ENCODE measurements at regions not wholly inside any gene's neighbourhood (a gene's known extent, or its start where the extent isn't known, plus 50 kb on each side); places are given as distances from the start of the nearest gene placed in this dataset.
"Not testable (repeated sequence)": the region's sequence is repeated elsewhere in the genome, so short reads cannot be mapped to it uniquely, and the experiment has no call there.

- H3K9me3 Mint-ChIP-seq (ENCODE audit: low read depth), result peaks cover 18% of the 10 kb centered on the region
- CTCF ChIA-PET, result no interaction called here
Measured at GRCh38 chr21:41576013-41576615, 68.2 kb upstream of the TMPRSS2 start.

DNA sequence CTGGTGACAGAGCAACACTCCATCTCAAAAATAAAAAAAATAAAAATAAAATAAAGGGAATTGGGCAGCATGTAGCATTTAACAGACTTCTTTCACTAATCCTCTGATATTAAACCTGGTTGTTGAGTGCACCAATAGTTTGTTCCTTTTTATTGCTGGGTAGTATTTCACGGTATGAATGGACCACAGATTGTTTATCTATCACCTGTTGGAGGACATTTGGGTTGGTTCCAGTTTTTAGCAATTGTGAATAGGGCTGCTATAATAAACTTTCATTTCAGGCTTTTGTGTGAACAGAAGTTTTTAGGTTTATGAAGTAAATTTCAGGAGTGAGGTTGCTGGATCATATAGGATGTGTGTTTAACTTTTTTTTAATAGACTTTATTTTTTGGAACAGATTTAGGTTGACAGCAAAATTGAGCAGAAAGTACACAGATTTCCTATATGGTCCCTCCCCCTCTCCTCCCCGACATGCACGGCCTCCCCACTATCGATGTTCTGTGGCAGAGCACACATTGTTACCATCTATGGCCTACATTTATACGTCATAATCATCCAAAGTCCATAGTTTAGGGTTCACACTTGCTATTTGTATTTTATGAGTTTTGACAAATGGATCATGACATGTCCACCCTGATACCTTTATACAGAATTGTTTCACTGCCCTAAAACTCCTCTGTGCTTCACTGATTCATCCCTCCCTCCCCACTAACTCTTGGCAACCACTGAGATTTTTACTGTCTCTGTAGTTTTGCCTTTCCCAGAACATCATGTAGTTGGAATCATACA is 66.1 kb upstream of the TMPRSS2 start:
- Mint-ChIP-seq H3K27me3 (peaks cover 8% of the 10 kb centered on the region), H3K4me1 (no peaks in the 10 kb centered on the region), H3K9me3 (ENCODE audit: low read depth) (peaks cover 23% of the 10 kb centered on the region), H3K27ac (no peak overlapping the region), H3K36me3 (ENCODE audit: low read depth) (no peaks in the 10 kb centered on the region), H3K4me3 (no peak overlapping the region)
- DNase-seq (no peak), ATAC-seq (no peak)
- ChIA-PET CTCF (no interaction called here), POLR2A (no interaction called here)
- intact Hi-C loops (cut with DNase I, micrococcal nuclease), result no loop called here

More at GRCh38 chr21:41576013-41576615, 68.2 kb upstream of the TMPRSS2 start:
- intact Hi-C loops (cut with DNase I, micrococcal nuclease), result no loop called here
- ATAC-seq, result no peak
- POLR2A ChIA-PET, result no interaction called here
- Mint-ChIP-seq H3K4me1 (no peaks in the 10 kb centered on the region), H3K27ac (no peak overlapping the region), H3K27me3 (peaks cover 9% of the 10 kb centered on the region), H3K4me3 (no peak overlapping the region), H3K36me3 (ENCODE audit: low read depth) (no peaks in the 10 kb centered on the region)
- DNase-seq, result no peak

DNA sequence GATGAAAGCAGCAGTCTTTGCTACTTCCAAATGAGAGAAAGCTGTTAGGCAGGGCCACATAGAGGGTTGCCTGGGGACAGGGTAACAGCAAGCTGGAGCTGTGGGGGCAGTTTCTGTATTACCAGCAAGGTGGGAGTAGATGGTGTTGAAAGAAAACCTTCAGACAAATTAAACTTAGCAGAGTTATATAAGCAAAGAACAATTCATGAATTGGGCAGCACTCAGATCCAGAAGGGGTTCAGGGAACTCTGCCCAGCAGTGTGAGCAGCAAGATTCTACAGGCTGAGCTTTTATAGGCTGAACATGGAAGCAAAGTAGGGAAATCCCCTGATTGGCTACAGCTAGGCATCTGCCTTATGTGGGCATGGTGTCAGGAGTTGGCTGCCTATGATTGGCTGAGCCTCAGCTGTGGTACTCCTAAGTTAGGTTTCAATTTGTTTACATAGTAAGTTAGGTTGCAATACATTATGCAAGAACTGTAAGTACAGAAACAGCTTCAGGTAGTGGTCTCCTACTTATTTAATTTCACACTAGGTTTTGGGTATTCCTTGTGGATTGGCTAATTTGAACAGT is 64.1 kb upstream of the TMPRSS2 start:
- intact Hi-C loops (cut with DNase I, micrococcal nuclease), result no loop called here
- Mint-ChIP-seq H3K4me3 (no peak overlapping the region), H3K27me3 (peaks cover 16% of the 10 kb centered on the region), H3K27ac (no peak overlapping the region), H3K4me1 (no peaks in the 10 kb centered on the region), H3K36me3 (ENCODE audit: low read depth) (no peaks in the 10 kb centered on the region), H3K9me3 (ENCODE audit: low read depth) (peaks cover 11% of the 10 kb centered on the region)
- ATAC-seq, result no peak
- no peak for DNase-seq
- ChIA-PET CTCF (no interaction called here), POLR2A (no interaction called here)

GRCh38 chr21:41570791-41571355 is 62.9 kb upstream of the TMPRSS2 start:
- peaks cover 11% of the 10 kb centered on the region for H3K9me3 Mint-ChIP-seq (ENCODE audit: low read depth)
- intact Hi-C loops (cut with DNase I, micrococcal nuclease), result no loop called here

GRCh38 chr21:41568606-41569385 is 60.8 kb upstream of the TMPRSS2 start:
- ChIA-PET CTCF (no interaction called here), POLR2A (no interaction called here)
- no peaks in the 10 kb centered on the region for H3K36me3 Mint-ChIP-seq (ENCODE audit: low read depth)
- intact Hi-C loops (cut with DNase I, micrococcal nuclease), result no loop called here
- H3K27ac Mint-ChIP-seq, result no peak overlapping the region
- H3K4me1 Mint-ChIP-seq, result peaks cover 5% of the 10 kb centered on the region
- no peak for ATAC-seq
- peaks cover 11% of the 10 kb centered on the region for H3K9me3 Mint-ChIP-seq (ENCODE audit: low read depth)
- H3K27me3 Mint-ChIP-seq, result peaks cover 15% of the 10 kb centered on the region
- no peak for DNase-seq
- no peak overlapping the region for H3K4me3 Mint-ChIP-seq

More at GRCh38 chr21:41570791-41571355, 62.9 kb upstream of the TMPRSS2 start:
- DNase-seq (no peak), ATAC-seq (no peak)
- peaks cover 16% of the 10 kb centered on the region for H3K27me3 Mint-ChIP-seq
- no peak overlapping the region for H3K4me3 Mint-ChIP-seq
- H3K4me1 Mint-ChIP-seq, result no peaks in the 10 kb centered on the region
- H3K36me3 Mint-ChIP-seq (ENCODE audit: low read depth), result no peaks in the 10 kb centered on the region
- ChIA-PET POLR2A (no interaction called here), CTCF (no interaction called here)
- no peak overlapping the region for H3K27ac Mint-ChIP-seq

DNA sequence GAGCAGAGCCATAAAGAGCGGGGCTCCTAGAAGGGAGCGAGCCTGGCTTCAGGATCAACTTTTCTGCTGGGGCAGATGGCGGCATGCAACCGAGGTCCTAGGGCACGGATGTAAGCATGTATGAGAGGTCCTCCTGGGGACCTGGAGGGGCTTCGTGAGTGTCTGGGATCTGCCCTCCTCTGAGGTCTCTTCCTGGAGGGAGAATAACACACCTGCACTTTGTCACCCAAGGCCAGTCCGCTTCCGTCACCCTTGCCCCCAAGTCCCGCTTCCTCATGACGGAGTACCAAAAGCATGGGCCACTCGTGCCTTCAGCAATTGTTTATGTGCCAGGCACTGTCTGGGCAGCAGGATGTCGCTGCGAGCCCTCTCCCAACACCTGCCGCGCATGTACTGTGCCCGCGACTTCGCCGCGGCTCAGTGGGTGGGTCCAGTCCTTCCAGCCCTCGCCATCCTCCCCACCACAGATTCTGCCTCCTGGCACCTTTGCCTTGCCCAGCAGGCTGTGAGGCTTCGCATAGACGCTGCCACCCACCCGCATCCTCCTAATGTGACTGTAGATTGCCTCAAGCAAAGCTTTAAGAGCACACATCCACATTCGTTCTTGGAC is 60.0 kb upstream of the TMPRSS2 start:
- ChIA-PET CTCF (no interaction called here), POLR2A (no interaction called here)
- Mint-ChIP-seq H3K36me3 (ENCODE audit: low read depth) (no peaks in the 10 kb centered on the region), H3K9me3 (ENCODE audit: low read depth) (peaks cover 9% of the 10 kb centered on the region), H3K4me1 (peaks cover 5% of the 10 kb centered on the region), H3K27me3 (peaks cover 18% of the 10 kb centered on the region), H3K27ac (no peak overlapping the region), H3K4me3 (no peak overlapping the region)
- no peak for ATAC-seq
- intact Hi-C loops (cut with DNase I, micrococcal nuclease), result no loop called here
- DNase-seq, result no peak

DNA sequence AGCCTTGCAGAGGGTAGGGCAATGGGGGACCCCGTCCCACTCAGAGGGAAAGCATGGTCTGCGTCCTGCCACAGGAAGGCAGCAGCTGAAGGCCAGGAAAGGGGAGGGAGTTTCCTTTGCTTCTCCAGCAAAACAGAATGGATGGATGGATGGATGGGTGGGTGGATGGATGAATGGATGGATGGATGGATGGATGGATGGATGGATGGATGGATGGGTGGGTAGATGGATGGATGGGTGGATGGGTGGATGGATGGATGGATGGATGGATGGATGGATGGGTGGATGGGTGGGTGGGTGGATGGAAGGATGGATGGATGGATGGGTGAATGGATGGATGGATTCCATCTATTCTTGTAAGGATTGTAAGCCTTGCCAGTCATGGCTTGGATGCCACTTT is 59.3 kb upstream of the TMPRSS2 start:
- H3K4me1 Mint-ChIP-seq; H3K4me3 Mint-ChIP-seq; H3K9me3 Mint-ChIP-seq (ENCODE audit: low read depth); H3K27ac Mint-ChIP-seq; DNase-seq; ATAC-seq; intact Hi-C loops (cut with DNase I, micrococcal nuclease); POLR2A ChIA-PET; CTCF ChIA-PET; H3K36me3 Mint-ChIP-seq (ENCODE audit: low read depth): not testable (repeated sequence)
- peaks cover 23% of the 10 kb centered on the region for H3K27me3 Mint-ChIP-seq

DNA sequence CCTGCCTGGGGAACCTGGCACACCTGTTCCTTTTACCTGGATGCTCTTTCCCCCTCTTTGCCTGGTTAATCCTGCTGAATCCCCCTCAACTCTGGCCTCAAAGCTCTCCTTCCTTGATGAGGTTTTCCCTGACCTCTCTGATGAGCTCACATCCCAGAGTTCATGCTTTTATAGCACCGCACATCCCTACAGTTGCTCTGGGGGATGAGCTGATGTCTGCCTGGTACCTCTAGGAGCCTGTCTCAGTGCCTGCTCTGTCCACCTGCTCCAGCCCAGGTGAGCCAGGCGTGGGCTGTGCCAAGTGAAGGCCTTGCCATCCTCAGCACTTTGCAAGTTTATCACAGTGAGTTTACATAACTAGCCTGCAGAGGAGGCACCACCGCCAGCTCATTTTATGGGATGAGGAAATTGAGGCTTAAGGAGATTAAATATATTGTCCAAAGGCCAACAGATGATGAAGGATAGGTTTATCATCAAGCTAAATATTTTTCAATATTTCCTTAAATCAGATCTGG is 58.6 kb upstream of the TMPRSS2 start:
- no peak overlapping the region for H3K4me3 Mint-ChIP-seq
- DNase-seq, result no peak

DNA sequence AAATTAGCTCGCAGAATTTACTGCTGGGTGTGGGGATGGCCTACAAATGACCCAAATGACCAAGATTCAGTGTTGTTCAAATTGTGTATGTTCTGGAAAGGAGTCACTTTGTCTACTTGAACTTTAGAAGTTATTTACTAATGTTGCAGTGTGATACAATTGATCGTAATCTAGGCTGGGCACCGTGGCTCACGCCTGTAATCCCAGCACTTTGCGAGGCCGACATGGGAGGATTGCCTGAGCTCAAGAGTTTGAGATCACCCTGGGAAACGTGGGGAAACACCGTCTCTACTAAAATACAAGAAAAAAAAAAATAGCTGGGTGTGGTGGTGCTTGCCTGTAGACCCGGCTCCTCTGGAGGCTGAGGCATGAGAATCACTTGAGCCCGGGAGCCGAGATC is 57.6 kb upstream of the TMPRSS2 start:
- H3K36me3 Mint-ChIP-seq (ENCODE audit: low read depth), result no peaks in the 10 kb centered on the region
- peaks cover 26% of the 10 kb centered on the region for H3K27me3 Mint-ChIP-seq
- ATAC-seq (no peak), DNase-seq (no peak)
- intact Hi-C loops (cut with DNase I, micrococcal nuclease), result no loop called here
- H3K4me1 Mint-ChIP-seq, result peaks cover 5% of the 10 kb centered on the region
- POLR2A ChIA-PET, result no interaction called here
- H3K9me3 Mint-ChIP-seq (ENCODE audit: low read depth), result no peaks in the 10 kb centered on the region
- no peak overlapping the region for H3K4me3 Mint-ChIP-seq
- CTCF ChIA-PET, result interaction anchor here (0.5 kb wide), 1 partner anchor 44 kb away, joined by 3 read pairs; no protein-coding TSS in a partner anchor
- no peak overlapping the region for H3K27ac Mint-ChIP-seq

More for the DNA sequence above, 58.6 kb upstream of the TMPRSS2 start:
- POLR2A ChIA-PET, result no interaction called here
- intact Hi-C loops (cut with DNase I, micrococcal nuclease), result no loop called here
- peaks cover 5% of the 10 kb centered on the region for H3K9me3 Mint-ChIP-seq (ENCODE audit: low read depth)
- ATAC-seq, result no peak
- no peak overlapping the region for H3K27ac Mint-ChIP-seq
- H3K27me3 Mint-ChIP-seq, result peaks cover 26% of the 10 kb centered on the region
- CTCF ChIA-PET, result no interaction called here
- no peaks in the 10 kb centered on the region for H3K36me3 Mint-ChIP-seq (ENCODE audit: low read depth)
- H3K4me1 Mint-ChIP-seq, result peaks cover 5% of the 10 kb centered on the region

GRCh38 chr21:41564871-41565274 is 56.9 kb upstream of the TMPRSS2 start:
- H3K27me3 Mint-ChIP-seq, result peaks cover 26% of the 10 kb centered on the region
- ChIA-PET CTCF (no interaction called here), POLR2A (no interaction called here)
- intact Hi-C loops (cut with DNase I, micrococcal nuclease), result no loop called here
- DNase-seq (peak; percentile 64), ATAC-seq (peak; percentile 51)
- peaks cover 5% of the 10 kb centered on the region for H3K4me1 Mint-ChIP-seq
- no peaks in the 10 kb centered on the region for H3K36me3 Mint-ChIP-seq (ENCODE audit: low read depth)
- H3K9me3 Mint-ChIP-seq (ENCODE audit: low read depth), result no peaks in the 10 kb centered on the region
- no peak overlapping the region for H3K27ac Mint-ChIP-seq
- H3K4me3 Mint-ChIP-seq, result no peak overlapping the region
